HG02610 (cell line): ENCODE measurements at regions not wholly inside any gene's neighbourhood (a gene's known extent, or its start where the extent isn't known, plus 50 kb on each side); places are given as distances from the start of the nearest gene placed in this dataset.
"Not testable (repeated sequence)": the region's sequence is repeated elsewhere in the genome, so short reads cannot be mapped to it uniquely, and the experiment has no call there.

Experiments used
- ATAC-seq: cut with Tn5 transposase; IDR thresholded peaks from one replicate; pipeline ENCODE4 v1.9.1; 2021; ENCODE audit warnings: mild to moderate bottlenecking, moderate library complexity; ENCODE audit not compliant: unreplicated experiment

DNA sequence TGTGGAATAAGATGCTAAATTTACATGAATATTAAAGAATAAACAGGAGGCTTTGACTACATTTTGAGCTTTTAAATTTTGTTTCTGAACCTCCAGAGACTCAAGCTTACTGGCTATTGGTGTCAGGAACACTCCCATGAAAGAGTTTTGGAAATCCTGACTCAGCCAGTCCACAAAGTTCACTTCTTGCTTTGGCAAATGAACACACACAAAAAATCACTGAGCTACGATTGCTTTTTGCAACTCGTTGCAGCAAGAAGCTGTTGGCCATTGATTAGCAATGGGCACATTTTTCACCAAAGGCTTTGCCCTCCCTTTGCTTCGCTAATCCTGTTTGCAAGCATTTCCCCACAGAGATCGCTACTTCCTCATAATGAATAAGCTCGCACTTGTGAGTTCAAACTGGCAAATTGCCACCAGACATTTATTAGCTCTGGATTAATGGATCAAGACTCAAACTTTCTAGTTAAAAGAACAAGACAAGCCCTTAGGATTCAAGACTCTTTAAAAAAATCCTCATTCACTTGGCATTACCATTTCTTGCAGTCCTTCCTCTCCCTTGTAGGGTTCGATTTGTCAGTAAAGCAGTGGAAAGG is 343.2 kb upstream of the ONECUT1 start:
- ATAC-seq: no peak

DNA sequence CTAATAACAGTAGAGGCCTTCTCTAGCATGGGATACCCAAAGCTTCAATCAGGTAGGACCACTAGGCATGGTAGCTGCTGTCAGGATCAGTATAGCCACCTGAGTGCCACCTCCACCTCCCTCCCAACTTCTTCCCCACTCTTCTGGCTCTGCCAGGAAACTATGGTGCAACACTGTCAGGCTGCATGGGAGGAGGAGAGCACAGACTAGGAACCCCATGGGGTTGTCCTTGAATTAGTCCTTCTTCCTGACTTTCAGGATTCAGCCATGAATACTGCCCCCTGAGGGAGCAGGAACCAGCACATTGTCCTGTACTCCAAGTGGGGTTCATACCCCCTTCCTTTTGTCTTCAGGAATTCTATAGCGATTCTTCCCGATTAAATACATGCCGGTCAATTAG is 340.8 kb upstream of the ONECUT1 start:
- ATAC-seq: no peak

GRCh38 chr15:53129121-53129904 is 339.2 kb upstream of the ONECUT1 start:
- ATAC-seq: no peak

- ATAC-seq: no peak
Observed at GRCh38 chr15:53128652-53129051, 338.5 kb upstream of the ONECUT1 start.

DNA sequence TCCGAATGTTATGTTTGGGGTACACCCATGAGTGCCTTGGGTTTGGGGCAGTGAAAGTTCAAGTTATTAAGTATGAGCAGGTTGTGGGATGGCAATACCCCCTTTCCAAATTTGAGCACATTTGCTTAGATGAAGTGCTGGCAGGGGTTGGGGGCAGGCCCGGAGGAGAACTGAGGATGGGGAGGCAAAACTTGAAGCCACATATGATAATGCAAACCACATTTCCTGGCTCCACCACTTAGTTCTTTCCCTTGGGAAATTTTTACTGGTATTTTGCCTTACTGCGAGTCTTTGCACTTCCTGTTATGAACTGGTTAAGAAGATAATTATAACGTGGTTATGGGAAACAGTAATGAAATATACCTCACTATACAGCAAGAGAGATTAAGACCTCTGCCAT is 336.0 kb upstream of the ONECUT1 start:
- no peak for ATAC-seq

DNA sequence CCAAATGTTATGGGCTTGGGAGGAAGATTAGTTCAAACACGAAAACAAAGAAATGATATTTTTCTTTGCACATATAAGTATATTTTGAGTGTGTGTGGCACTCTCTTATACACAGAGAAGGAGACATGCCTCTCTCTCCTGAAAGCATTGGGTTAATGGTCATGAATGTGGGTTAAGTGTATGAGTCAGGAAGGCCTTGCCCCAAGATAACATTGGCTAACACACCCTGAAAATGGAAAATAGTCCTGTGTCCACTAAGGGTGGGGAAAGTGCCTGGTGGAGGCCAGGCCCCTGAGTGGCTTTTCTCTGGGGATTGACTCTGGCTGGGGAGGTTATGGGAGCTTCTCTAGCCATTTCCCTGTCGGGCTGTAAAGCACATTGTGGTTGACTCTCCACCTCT is 332.7 kb upstream of the ONECUT1 start:
- ATAC-seq: no peak

DNA sequence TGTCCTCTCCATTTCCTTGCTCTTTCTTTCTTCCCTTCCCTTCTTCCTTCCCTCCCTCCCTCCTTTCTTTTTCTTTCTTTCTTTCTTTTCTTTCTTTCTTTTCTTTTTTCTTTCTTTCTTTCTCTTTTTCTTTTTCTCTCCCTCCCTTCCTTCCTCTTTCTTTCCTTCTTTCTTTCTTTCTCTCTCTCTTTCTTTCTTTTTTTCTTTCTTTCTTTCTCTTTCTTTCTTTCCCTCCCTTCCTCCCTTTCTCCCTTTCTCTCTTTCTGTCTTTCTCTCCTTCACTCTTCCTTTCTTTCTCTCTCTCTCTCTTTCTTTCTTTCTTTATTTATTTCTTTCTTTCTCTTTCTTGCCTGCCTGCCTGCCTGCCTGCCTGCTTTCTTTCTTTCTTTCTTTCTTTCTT is 326.8 kb upstream of the ONECUT1 start:
- not testable (repeated sequence) for ATAC-seq

DNA sequence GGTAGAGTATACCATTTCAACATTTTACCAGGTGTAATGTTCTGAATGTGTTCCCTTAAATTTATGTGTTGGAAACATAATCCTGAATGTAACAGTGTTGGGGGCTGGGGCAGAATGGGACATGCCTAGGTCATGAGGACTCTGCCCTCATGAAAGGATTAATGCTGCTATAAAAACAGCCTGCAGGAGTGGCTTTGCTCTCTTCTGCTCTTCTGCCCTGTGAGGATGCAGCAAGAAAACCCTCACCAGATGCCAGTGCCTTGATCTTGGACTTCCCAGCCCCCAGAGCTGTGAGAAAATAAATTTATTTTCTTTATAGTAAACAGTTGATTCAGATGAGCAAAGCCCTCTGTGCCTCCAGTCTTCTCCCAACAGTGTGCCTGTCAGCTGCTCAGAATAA is 326.0 kb upstream of the ONECUT1 start:
- ATAC-seq: no peak

GRCh38 chr15:53115563-53115962 is 325.4 kb upstream of the ONECUT1 start:
- ATAC-seq: no peak

GRCh38 chr15:53114960-53115359 is 324.8 kb upstream of the ONECUT1 start:
- ATAC-seq: no peak

GRCh38 chr15:53110999-53111398 is 320.9 kb upstream of the ONECUT1 start:
- ATAC-seq: no peak

DNA sequence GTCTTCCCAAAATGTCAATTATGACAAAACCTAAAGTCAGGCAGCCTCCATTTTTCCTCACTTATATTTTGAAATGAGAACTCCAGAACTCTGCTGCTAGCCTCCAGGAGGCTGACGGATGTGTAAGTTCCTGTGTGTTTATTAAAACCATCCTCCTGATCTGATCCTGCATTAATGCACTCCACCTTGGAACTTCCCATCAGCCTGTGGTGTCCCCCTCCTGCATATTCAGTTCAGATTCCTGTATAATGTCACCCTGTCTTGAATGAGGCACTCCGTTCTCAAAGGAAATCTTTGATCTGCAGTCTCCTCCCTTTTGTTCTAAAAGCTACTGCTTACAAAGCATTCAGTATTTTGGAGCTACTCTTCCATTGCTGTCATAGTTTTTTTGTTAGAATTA is 318.2 kb upstream of the ONECUT1 start:
- no peak for ATAC-seq

- no peak for ATAC-seq
Observed at GRCh38 chr15:53107855-53108254, 317.7 kb upstream of the ONECUT1 start.

GRCh38 chr15:53106505-53107286 is 316.6 kb upstream of the ONECUT1 start:
- ATAC-seq: no peak

DNA sequence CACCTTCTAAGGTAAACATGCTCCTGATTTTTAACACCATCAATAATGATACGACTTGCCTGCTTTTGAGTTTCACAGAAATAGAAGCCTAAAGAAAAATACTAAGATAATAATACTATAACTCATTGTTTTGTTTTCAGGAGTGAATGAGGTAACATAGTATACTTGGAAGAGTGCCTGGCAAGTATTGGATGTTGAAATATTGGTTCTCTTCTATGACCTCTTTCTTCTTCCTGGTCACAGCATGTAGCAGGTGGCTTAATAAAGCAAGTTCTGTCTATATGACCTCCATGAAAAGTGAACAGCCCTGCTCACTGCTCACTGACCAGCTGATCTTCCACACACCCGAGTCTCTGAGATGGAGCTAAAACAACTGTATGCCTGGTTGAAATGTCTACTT is 312.3 kb upstream of the ONECUT1 start:
- no peak for ATAC-seq

- no peak for ATAC-seq
Observed at GRCh38 chr15:53080484-53080883, 290.3 kb upstream of the ONECUT1 start.

DNA sequence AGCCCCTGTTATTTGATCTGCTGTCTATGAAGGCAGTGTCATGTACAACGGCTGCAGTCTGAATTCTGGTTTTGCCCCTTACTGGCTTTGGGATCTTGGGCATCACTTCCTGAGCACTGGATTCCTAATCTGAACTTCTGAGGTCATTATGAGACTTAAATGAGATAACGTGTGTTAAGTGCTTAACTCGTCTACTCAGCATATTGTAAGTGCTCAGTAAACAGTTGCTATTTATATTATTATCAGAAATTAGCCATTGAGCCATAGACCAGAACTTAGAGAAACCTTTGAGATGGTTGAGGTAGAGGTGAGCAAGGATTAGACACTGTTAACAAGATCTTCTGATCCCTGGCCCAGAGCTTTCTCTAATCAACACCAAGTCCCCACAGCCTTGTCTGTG is 284.1 kb upstream of the ONECUT1 start:
- ATAC-seq: no peak

- ATAC-seq: no peak
Observed at GRCh38 chr15:53072077-53072476, 281.9 kb upstream of the ONECUT1 start.

GRCh38 chr15:53068636-53069035 is 278.5 kb upstream of the ONECUT1 start:
- ATAC-seq: no peak

DNA sequence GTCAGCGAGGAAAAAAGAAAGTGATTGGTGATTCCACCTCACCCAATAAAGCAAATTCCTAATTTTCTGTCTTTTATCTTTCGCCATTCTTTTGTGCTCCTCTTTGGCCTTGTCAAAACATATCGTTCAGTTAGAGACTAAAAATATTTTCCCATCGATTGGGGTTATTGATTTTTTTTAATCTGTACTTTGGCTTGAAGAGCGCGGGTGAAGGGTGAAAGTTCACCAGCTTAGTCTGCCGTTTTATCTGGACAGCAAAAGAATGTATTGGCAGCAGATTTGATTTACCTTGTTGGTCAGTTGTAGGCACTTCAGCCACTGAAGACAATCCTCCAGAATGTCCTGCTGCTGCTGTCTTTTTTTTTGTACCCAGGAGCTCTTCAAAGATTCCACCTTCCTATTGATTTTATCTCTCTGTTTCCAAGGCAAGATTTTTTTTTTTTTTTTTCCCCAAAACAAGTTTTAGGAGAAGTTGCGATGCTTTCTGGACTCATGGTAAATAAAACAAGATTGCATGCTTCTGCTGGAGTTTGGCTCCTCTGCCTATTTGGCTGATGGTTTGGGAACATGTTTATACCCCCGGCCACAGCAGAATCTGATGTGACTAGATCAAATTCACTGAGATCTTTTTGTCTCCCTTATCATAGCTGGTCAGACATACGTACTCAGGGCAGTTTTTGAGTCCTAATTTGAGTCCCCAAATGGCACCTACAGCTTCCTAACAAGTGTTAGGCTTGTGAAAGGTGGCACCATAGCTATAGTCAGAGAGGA is 269.3 kb upstream of the ONECUT1 start:
- no peak for ATAC-seq

- ATAC-seq: no peak
Observed at GRCh38 chr15:53046153-53046790, 256.1 kb upstream of the ONECUT1 start.
